ENCODE measurements at regions not wholly inside any gene's neighbourhood (a gene's known extent, or its start where the extent isn't known, plus 50 kb on each side); places are given as distances from the start of the nearest gene placed in this dataset.

- TF ChIP-seq CTCF (conservative IDR thresholded peaks at IDR 0.05 in 1 of 2, IDR thresholded peaks at IDR 0.05 in 1 of 2; ENCODE audit: extremely low read depth in 1 of 2, insufficient read depth in 1 of 2, low read depth in 1 of 2, low read length in 2 of 2) (no peak), EZH2 (IDR thresholded peaks at IDR 0.05; ENCODE audit: borderline replicate concordance, low read length) (no peak)
These were observed 99.8 kb upstream of the RESF1 start for GRCh38 chr12:31859232-31859977.

Data from mammary epithelial cell (primary cell).